ENCODE measurements at regions not wholly inside any gene's neighbourhood (a gene's known extent, or its start where the extent isn't known, plus 50 kb on each side); places are given as distances from the start of the nearest gene placed in this dataset.
"Not testable (repeated sequence)": the region's sequence is repeated elsewhere in the genome, so short reads cannot be mapped to it uniquely, and the experiment has no call there.

DNA sequence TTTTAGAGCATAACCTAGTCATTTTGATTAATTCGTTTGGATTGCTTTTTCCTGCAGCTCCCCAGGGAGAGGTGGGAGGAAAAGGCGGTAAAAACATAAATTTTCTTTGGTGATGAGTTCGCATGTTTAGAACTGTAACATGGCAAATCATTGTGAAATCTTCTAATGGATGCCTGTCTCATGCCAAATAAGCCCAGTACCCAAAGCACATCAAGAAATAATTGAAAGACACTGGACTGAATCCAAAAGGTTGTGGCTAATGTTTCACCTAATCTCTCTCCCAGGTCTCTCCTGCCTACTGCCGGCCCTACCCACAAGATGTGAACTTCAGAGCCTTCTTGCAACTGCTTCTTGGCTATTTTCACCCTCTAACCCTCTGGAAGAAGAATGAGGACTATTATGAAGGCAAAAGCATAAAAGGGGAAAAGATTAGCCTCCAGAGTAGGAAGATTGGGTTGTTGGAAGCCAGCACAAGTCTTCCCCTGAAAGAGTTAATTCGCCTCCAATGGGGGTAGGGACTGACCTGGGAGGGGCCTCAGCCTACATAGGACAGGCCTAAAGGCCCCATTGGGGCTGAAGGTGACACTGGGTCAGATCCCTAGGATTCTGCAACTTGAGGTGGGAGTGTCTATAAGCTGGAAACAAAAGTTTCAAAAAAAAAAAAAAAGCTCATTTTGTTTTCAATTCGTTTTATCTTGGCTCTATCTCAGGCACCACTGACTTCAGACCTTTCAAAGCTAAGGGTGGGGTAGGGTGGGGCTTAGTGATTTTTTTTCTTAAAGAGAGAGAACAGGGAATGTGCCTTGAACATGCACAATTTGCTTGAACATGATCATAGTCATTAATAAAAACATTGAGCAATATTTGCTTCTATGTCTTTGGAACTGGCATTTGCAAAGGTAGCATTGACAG lies 278.6 kb upstream of the KLF3 start:
- peaks cover 7% of the 10 kb centered on the region for H3K4me1 ChIP-seq (ENCODE audit: low read depth)
- H3K27me3 ChIP-seq, result no peaks in the 10 kb centered on the region
- H3K9me3 ChIP-seq (ENCODE audit: low read depth), result no peaks in the 10 kb centered on the region
- no peak overlapping the region for H3K27ac ChIP-seq
- TF ChIP-seq CTCF (IDR thresholded peaks at IDR 0.05; ENCODE audit: low read depth, low read length), result no peak
- H3K4me3 ChIP-seq, result no peak overlapping the region
- no peak for DNase-seq (ENCODE audit: low read depth in 1 of 2, low spot score in 1 of 2)
- no peaks in the 10 kb centered on the region for H3K36me3 ChIP-seq

GRCh38 chr4:38386005-38386551 lies 277.9 kb upstream of the KLF3 start:
- H3K36me3 ChIP-seq, result no peaks in the 10 kb centered on the region
- no peak overlapping the region for H3K4me3 ChIP-seq
- H3K27ac ChIP-seq, result no peak overlapping the region
- no peaks in the 10 kb centered on the region for H3K9me3 ChIP-seq (ENCODE audit: low read depth)
- peaks cover 7% of the 10 kb centered on the region for H3K4me1 ChIP-seq (ENCODE audit: low read depth)
- TF ChIP-seq CTCF (IDR thresholded peaks at IDR 0.05; ENCODE audit: low read depth, low read length), result no peak
- no peaks in the 10 kb centered on the region for H3K27me3 ChIP-seq
- peak in 1 of 2 donors; percentile 22 for DNase-seq (ENCODE audit: low read depth in 1 of 2, low spot score in 1 of 2)

- peaks cover 7% of the 10 kb centered on the region for H3K4me1 ChIP-seq (ENCODE audit: low read depth)
- DNase-seq (ENCODE audit: low read depth in 1 of 2, low spot score in 1 of 2), result no peak
- H3K9me3 ChIP-seq (ENCODE audit: low read depth), result no peaks in the 10 kb centered on the region
- no peak overlapping the region for H3K4me3 ChIP-seq
- H3K36me3 ChIP-seq, result no peaks in the 10 kb centered on the region
- no peak overlapping the region for H3K27ac ChIP-seq
- TF ChIP-seq CTCF (IDR thresholded peaks at IDR 0.05; ENCODE audit: low read depth, low read length), result no peak
- H3K27me3 ChIP-seq, result no peaks in the 10 kb centered on the region
Measured at GRCh38 chr4:38386654-38387188, 277.3 kb upstream of the KLF3 start.

DNA sequence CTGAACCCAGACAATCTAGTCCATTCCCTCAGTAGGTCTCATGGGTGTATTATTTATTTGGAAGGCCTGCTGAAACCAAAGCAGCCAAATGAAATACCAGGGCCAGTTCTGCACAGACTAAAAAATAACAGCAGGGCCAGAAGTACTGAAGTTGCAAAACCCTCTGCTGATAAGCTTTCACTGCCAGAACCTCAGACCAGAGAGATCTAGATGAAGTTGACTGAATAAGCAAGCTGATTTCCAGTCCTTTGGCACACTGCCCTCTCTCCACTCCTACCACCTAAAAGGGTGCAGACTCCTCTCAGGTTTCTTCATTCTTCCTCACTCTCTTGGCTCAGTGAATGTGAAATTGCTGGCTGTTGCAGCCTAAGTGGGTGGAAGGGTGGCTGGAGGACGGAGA lies 276.7 kb upstream of the KLF3 start:
- peak; percentile 29 to 97 for DNase-seq (ENCODE audit: low read depth in 1 of 2, low spot score in 1 of 2)
- peaks cover 7% of the 10 kb centered on the region for H3K4me1 ChIP-seq (ENCODE audit: low read depth)
- no peak overlapping the region for H3K27ac ChIP-seq
- no peaks in the 10 kb centered on the region for H3K36me3 ChIP-seq
- no peak overlapping the region for H3K4me3 ChIP-seq
- no peaks in the 10 kb centered on the region for H3K27me3 ChIP-seq
- no peak for TF ChIP-seq CTCF (IDR thresholded peaks at IDR 0.05; ENCODE audit: low read depth, low read length)
- no peaks in the 10 kb centered on the region for H3K9me3 ChIP-seq (ENCODE audit: low read depth)

GRCh38 chr4:38387819-38388218 lies 276.2 kb upstream of the KLF3 start:
- no peaks in the 10 kb centered on the region for H3K27me3 ChIP-seq
- H3K4me3 ChIP-seq, result no peak overlapping the region
- no peak overlapping the region for H3K27ac ChIP-seq
- peak in 1 of 2 donors; percentile 61 for DNase-seq (ENCODE audit: low read depth in 1 of 2, low spot score in 1 of 2)
- no peaks in the 10 kb centered on the region for H3K9me3 ChIP-seq (ENCODE audit: low read depth)
- no peaks in the 10 kb centered on the region for H3K36me3 ChIP-seq
- H3K4me1 ChIP-seq (ENCODE audit: low read depth), result peaks cover 7% of the 10 kb centered on the region
- TF ChIP-seq CTCF (IDR thresholded peaks at IDR 0.05; ENCODE audit: low read depth, low read length), result no peak

- DNase-seq (ENCODE audit: low read depth in 1 of 2, low spot score in 1 of 2); H3K27ac ChIP-seq; H3K27me3 ChIP-seq; H3K4me3 ChIP-seq; H3K4me1 ChIP-seq (ENCODE audit: low read depth); H3K36me3 ChIP-seq; H3K9me3 ChIP-seq (ENCODE audit: low read depth): not testable (repeated sequence)
Measured at GRCh38 chr4:38388907-38389306, 275.1 kb upstream of the KLF3 start.
